K562 (cell line): ENCODE measurements at regions not wholly inside any gene's neighbourhood (a gene's known extent, or its start where the extent isn't known, plus 50 kb on each side); places are given as distances from the start of the nearest gene placed in this dataset.

Source experiments
- ATAC-seq: fragments of 200-7000 bp; cut with Tn5 transposase; 3 replicates; pipeline ENCODE4 v1.9.1; 2020; ENCODE audit warnings: moderate library complexity
- BruUV-seq: library from RNA; stranded (reverse); fragments of 400-500 nt; replicated peaks from 2 replicates; lab custom pipeline; 2021; lab: Mats Ljungman, UMichigan
- CTCF ChIA-PET: fragments of 300-600 bp; formaldehyde crosslinking; extraction: SDS; loops from one replicate; lab custom pipeline; 2021; ENCODE audit warnings: low intra/inter-chr PET ratio; lab: Yijun Ruan, JAX
- POLR2A ChIA-PET: fragments of 300-600, 350-650 bp; sonication (Branson Sonifier 250); formaldehyde crosslinking; extraction: SDS; loops from one replicate; lab custom pipeline; 2021; ENCODE audit warnings: antibody characterized with exemption, inconsistent platforms; lab: Yijun Ruan, JAX
- DNase-seq, 4 experiments: peaks; one replicate each; pipeline versions ENCODE4 v3.0.0 to v3.0.0-alpha.2; 2011 to 2018; ENCODE audit warnings: low spot score in 3 of 4, mixed read lengths in 3 of 4; ENCODE audit errors: extremely low read depth in 1 of 4
- FAIRE-seq: peaks from 2 replicates; lab custom pipeline; 2011; peaks lifted over from hg19 to GRCh38; lab: Jason Lieb, UNC
- H2AFZ ChIP-seq: 2 replicates; pipeline ENCODE4 v1.6.0; 2011; ENCODE audit warnings: low read depth, low read length, control low read depth, inconsistent platforms
- H3K27ac ChIP-seq: fragments of 200-600 bp; 3 replicates; pipeline ENCODE4 v1.8.0; 2011; ENCODE audit warnings: low read depth, mild to moderate bottlenecking, control low read depth, inconsistent platforms, low read length, moderate library complexity, mixed read lengths; ENCODE audit errors: extremely low read depth
- H3K27me3 ChIP-seq, 2 experiments: fragments of 300-600 bp in 1 of 2; 2 replicates in 1 of 2; 3 replicates in 1 of 2; pipeline versions ENCODE4 v1.6.0 to v1.8.0; 2011; ENCODE audit warnings: inconsistent platforms in 2 of 2, low read length in 2 of 2, mild to moderate bottlenecking in 1 of 2, mixed read lengths in 1 of 2, moderate library complexity in 1 of 2; ENCODE audit not compliant: control insufficient read depth in 2 of 2, insufficient read depth in 2 of 2
- H3K36me3 ChIP-seq: fragments of 300-600 bp; 3 replicates; pipeline ENCODE4 v1.8.0; 2011; ENCODE audit warnings: mild to moderate bottlenecking, low read length, inconsistent platforms; ENCODE audit not compliant: control insufficient read depth, insufficient read depth
- H3K4me1 ChIP-seq, 2 experiments: fragments of 200-600 bp in 1 of 2; replicated peaks in 1 of 2; 2 replicates in 1 of 2; 3 replicates in 1 of 2; pipeline versions ENCODE4 v1.5.1 to v1.8.0; 2011; ENCODE audit warnings: inconsistent platforms in 2 of 2, low read length in 2 of 2, mild to moderate bottlenecking in 1 of 2, mixed read lengths in 1 of 2, moderate library complexity in 1 of 2; ENCODE audit not compliant: control insufficient read depth in 2 of 2, insufficient read depth in 2 of 2
- H3K4me2 ChIP-seq: 2 replicates; pipeline ENCODE4 v1.6.1; 2011; ENCODE audit warnings: low read length, control low read depth, inconsistent platforms, mixed read lengths; ENCODE audit not compliant: insufficient read depth
- H3K4me3 ChIP-seq: fragments of 200-600 bp; sonication (generic), shearing (Covaris generic); 2 replicates; pipeline ENCODE4 v1.5.1; 2016; ENCODE audit warnings: control low read depth, inconsistent platforms
- H3K79me2 ChIP-seq: fragments of 200-600 bp; 3 replicates; pipeline ENCODE4 v1.8.0; 2011; ENCODE audit warnings: low read length, inconsistent platforms; ENCODE audit not compliant: control insufficient read depth, insufficient read depth
- H3K9ac ChIP-seq, 2 experiments: 2 replicates each; pipeline versions ENCODE4 v1.6.0 to v1.6.1; 2011; ENCODE audit warnings: low read depth in 2 of 2, low read length in 2 of 2, control low read depth in 1 of 2, inconsistent platforms in 1 of 2, mild to moderate bottlenecking in 1 of 2, mixed read lengths in 1 of 2; ENCODE audit not compliant: insufficient read depth in 1 of 2
- H3K9me1 ChIP-seq: one replicate; pipeline ENCODE4 v1.6.0; 2011; ENCODE audit warnings: inconsistent platforms, mild to moderate bottlenecking, low read length, moderate library complexity; ENCODE audit not compliant: control insufficient read depth, insufficient read depth
- H3K9me3 ChIP-seq: replicated peaks from 2 replicates; pipeline ENCODE4 v1.5.1; 2011; ENCODE audit warnings: low read depth, low read length, inconsistent platforms; ENCODE audit not compliant: control insufficient read depth, insufficient read depth
- H4K20me1 ChIP-seq: replicated peaks from 2 replicates; pipeline ENCODE4 v1.6.1; 2011; ENCODE audit warnings: low read length, inconsistent platforms, mixed read lengths; ENCODE audit not compliant: control insufficient read depth, insufficient read depth
- BHLHE40 ChIP-seq: IDR thresholded peaks from 2 replicates; pipeline ENCODE4 v1.6.1; 2011; ENCODE audit warnings: low read length, improper control_type of control experiment
- ETV6 ChIP-seq, 3 experiments: fragments of 150-350 bp in 1 of 3; sonication (generic) in 1 of 3; formaldehyde crosslinking in 1 of 3; IDR thresholded peaks; 2 replicates each; pipeline versions ENCODE4 v1.6.1 to v1.8.0; 2014 to 2022; ENCODE audit warnings: borderline replicate concordance in 2 of 3, low read depth in 2 of 3, antibody characterized with exemption in 1 of 3, low read length in 1 of 3, mild to moderate bottlenecking in 1 of 3, missing genetic modification reagents in 1 of 3
- FOS ChIP-seq: IDR thresholded peaks from 3 replicates; pipeline ENCODE4 v1.6.1; 2011; ENCODE audit not compliant: insufficient read length; ENCODE audit errors: extremely low read depth
- HNRNPH1 ChIP-seq: fragments of 200-400 bp; formaldehyde crosslinking; optimal IDR thresholded peaks from 2 replicates; pipeline ENCODE3; 2017; ENCODE audit warnings: low read depth, mild to moderate bottlenecking, low read length, moderate library complexity
- IRF2 ChIP-seq: sonication (generic); formaldehyde crosslinking; IDR thresholded peaks from 2 replicates; pipeline ENCODE4 v1.8.1; 2022; ENCODE audit warnings: mild to moderate bottlenecking, missing genetic modification reagents
- KLF16 ChIP-seq: IDR thresholded peaks from 2 replicates; pipeline ENCODE4 v1.6.1; 2016; ENCODE audit warnings: antibody characterized with exemption
- MTF1 ChIP-seq: fragments of 250-450 bp; sonication (Bioruptor Pico); IDR thresholded peaks from 2 replicates; pipeline ENCODE4 v1.9.0; 2021; ENCODE audit warnings: moderate library complexity, mild to moderate bottlenecking, inconsistent platforms, borderline replicate concordance
- PHB ChIP-seq: fragments of 250-450 bp; sonication (Bioruptor Pico); IDR thresholded peaks from 2 replicates; pipeline ENCODE4 v1.5.0; 2021
- SMAD3 ChIP-seq: fragments of 450-650 bp; formaldehyde crosslinking; conservative IDR thresholded peaks from 2 replicates; pipeline ENCODE4 v1.4.0; 2020; ENCODE audit warnings: mild to moderate bottlenecking
- SMAD4 ChIP-seq: fragments of 250-450 bp; sonication (Bioruptor Pico); conservative IDR thresholded peaks from 2 replicates; pipeline ENCODE4 v1.8.0; 2021; ENCODE audit warnings: inconsistent platforms, mild to moderate bottlenecking, moderate library complexity
- SMC3 ChIP-seq: conservative IDR thresholded peaks from 2 replicates; pipeline ENCODE4 v1.6.1; 2011; ENCODE audit warnings: low read depth, low read length, improper control_type of control experiment; ENCODE audit not compliant: insufficient read depth
- ZNF764 ChIP-seq: fragments of 250-450 bp; sonication (Bioruptor Pico); IDR thresholded peaks from 2 replicates; pipeline ENCODE4 v1.4.0; 2020; ENCODE audit warnings: low read depth, mild to moderate bottlenecking, moderate library complexity
- WGBS: fragments of 100-300 bp; shearing (Covaris generic); methylation state at CpG from one replicate; pipeline ENCODE4 v1.1.6; 2016; ENCODE audit warnings: low coverage, mixed read lengths; ENCODE audit not compliant: insufficient coverage; ENCODE audit errors: missing lambda C conversion rate; 5-methylcytosine and 5-hydroxymethylcytosine counted together
- in situ Hi-C: fragments of 300-500 bp; cut with MboI; formaldehyde crosslinking; loops from 4 replicates; pipeline ENCODE4 v1.15.0; 2018; ENCODE audit warnings: inconsistent platforms, mixed read lengths
- intact Hi-C: fragments of 100-400 bp; cut with micrococcal nuclease; formaldehyde crosslinking; loops from 2 replicates; pipeline ENCODE4 v1.14.2; 2022
- TF ChIP-seq, protein P1 (sequence below): IDR thresholded peaks from 2 replicates; pipeline ENCODE4 v1.6.1; 2014; ENCODE audit warnings: antibody characterized with exemption
- TF ChIP-seq, protein P2 (sequence below): sonication (generic); formaldehyde crosslinking; IDR thresholded peaks from 2 replicates; pipeline ENCODE4 v1.8.0; 2022; ENCODE audit warnings: mild to moderate bottlenecking, missing genetic modification reagents

DNA sequence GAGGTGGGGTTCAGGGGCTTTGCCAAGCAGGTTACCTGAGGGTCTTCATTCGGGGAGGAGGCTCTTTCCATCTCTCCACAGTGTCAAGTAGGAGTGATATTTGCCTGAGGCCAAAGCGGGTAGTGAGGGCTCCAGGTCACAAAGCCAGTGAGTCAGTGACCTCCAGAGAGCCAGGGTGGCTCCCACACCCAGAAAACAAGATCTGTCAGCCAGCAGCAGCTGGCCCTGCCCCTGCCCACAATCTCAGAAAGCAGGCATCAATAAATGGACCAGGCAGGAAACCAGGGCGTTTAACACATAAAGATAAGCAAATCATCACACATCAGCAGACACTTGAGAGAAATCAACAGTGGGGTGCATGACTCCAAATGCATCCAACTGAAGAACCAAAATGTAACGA is 250.8 kb downstream of the CDH26 start (continued):
- TF ChIP-seq FOS: no peak
- TF ChIP-seq, all 486 proteins: peak for 0

DNA sequence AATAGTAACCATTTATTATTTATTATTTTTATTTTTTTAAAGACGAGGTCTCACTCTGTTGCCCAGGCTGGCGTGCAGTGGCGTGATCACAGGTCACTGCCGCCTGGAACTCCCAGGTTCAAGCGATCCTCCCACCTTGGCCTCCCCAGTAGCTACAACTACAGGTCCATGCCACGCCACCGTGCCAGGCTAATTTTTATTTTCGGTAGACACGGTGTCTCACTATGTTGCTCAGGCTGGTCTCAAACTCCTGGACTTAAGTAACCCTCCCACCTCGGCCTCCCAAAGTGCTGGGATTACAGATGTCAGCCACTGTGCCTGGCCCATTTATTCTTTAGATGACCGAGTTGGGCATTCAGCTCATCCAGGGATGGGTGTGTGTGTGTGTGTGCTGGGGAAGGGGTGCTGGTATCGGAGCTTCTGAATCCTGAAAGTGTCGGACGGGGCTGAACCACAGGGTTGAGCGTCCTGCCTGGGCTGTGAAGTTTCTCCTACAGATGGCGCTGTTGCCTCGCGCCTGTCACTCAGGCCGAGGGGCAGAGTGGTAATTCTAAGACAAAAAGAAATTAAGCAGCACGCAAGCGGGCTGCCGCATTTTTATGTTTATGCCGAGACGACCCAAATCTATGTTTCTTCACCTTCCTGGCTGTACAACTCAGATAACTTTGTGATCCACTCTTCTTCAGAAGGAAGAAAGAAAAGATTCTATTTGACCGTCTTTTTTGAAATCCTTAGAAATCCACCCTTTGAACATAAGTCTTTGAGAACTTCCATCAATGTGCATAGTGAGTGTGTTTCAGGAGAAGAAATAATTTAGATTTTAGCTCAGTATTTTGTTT is 252.8 kb downstream of the CDH26 start:
- Histone ChIP-seq H3K9me3 (no peaks in the 10 kb centered on the region), H3K27ac (no peak overlapping the region), H3K4me3 (no peak overlapping the region), H3K9me1 (no peaks in the 10 kb centered on the region), H3K4me2 (no peak overlapping the region), H2AFZ (no peak overlapping the region), H4K20me1 (no peaks in the 10 kb centered on the region), H3K79me2 (no peaks in the 10 kb centered on the region), H3K36me3 (no peaks in the 10 kb centered on the region), H3K27me3 (peaks cover 0 to 12% of the 10 kb centered on the region in 2 experiments; a peak in 1 of 5 replicates), H3K4me1 (no peaks in the 10 kb centered on the region), H3K9ac (no peak overlapping the region)
- intact Hi-C loops (loop anchor here (2.0 to 10.0 kb wide), 3 partner anchors 52 to 1014 kb away; no protein-coding TSS in a partner anchor), in situ Hi-C loops (loop anchor here (25.0 kb wide), 1 partner anchor 1676 kb away; no protein-coding TSS in a partner anchor)
- FAIRE-seq (peak; percentile 58), ATAC-seq (peak; percentile 99), DNase-seq (peak; percentile 62 to 75 (median 73))
- ChIA-PET CTCF (interaction anchor here (1.0 kb wide), 1 partner anchor 154 kb away, joined by 3 read pairs; no protein-coding TSS in a partner anchor), POLR2A (interaction anchor here (0.6 to 1.0 kb wide), 2 partner anchors 11 to 1348 kb away, joined by 3 read pairs; no protein-coding TSS in a partner anchor)
- no TSS peak for BruUV-seq
- 3% methylated on average over 25 of the region's 25 CpGs for WGBS
- no peak for TF ChIP-seq HNRNPH1
- no peak for TF ChIP-seq SMAD3
- peak; percentile 77 for TF ChIP-seq SMC3
- 0 out of 2 replicates have a peak, but pooled peaks have one; percentile 23 for TF ChIP-seq BHLHE40
- TF ChIP-seq SMAD4 (CRISPR knock-in tag): no peak
- no peak for TF ChIP-seq ETV6 (IDR thresholded peaks at IDR 0.05; ENCODE audit: borderline replicate concordance in 1 of 2, low read depth in 2 of 2, low read length in 1 of 2)
- no peak for TF ChIP-seq ETV6 (CRISPR knock-in tag; IDR thresholded peaks at IDR 0.05; ENCODE audit: borderline replicate concordance)
- TF ChIP-seq, protein P1, sequence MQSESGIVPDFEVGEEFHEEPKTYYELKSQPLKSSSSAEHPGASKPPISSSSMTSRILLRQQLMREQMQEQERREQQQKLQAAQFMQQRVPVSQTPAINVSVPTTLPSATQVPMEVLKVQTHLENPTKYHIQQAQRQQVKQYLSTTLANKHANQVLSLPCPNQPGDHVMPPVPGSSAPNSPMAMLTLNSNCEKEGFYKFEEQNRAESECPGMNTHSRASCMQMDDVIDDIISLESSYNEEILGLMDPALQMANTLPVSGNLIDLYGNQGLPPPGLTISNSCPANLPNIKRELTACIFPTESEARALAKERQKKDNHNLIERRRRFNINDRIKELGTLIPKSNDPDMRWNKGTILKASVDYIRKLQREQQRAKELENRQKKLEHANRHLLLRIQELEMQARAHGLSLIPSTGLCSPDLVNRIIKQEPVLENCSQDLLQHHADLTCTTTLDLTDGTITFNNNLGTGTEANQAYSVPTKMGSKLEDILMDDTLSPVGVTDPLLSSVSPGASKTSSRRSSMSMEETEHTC: no peak
- TF ChIP-seq IRF2: no peak
- TF ChIP-seq PHB (CRISPR knock-in tag): no peak
- TF ChIP-seq KLF16: no peak; the same call in 1 of the 2 replicates
- no peak for TF ChIP-seq MTF1 (CRISPR knock-in tag)
- TF ChIP-seq, protein P2, sequence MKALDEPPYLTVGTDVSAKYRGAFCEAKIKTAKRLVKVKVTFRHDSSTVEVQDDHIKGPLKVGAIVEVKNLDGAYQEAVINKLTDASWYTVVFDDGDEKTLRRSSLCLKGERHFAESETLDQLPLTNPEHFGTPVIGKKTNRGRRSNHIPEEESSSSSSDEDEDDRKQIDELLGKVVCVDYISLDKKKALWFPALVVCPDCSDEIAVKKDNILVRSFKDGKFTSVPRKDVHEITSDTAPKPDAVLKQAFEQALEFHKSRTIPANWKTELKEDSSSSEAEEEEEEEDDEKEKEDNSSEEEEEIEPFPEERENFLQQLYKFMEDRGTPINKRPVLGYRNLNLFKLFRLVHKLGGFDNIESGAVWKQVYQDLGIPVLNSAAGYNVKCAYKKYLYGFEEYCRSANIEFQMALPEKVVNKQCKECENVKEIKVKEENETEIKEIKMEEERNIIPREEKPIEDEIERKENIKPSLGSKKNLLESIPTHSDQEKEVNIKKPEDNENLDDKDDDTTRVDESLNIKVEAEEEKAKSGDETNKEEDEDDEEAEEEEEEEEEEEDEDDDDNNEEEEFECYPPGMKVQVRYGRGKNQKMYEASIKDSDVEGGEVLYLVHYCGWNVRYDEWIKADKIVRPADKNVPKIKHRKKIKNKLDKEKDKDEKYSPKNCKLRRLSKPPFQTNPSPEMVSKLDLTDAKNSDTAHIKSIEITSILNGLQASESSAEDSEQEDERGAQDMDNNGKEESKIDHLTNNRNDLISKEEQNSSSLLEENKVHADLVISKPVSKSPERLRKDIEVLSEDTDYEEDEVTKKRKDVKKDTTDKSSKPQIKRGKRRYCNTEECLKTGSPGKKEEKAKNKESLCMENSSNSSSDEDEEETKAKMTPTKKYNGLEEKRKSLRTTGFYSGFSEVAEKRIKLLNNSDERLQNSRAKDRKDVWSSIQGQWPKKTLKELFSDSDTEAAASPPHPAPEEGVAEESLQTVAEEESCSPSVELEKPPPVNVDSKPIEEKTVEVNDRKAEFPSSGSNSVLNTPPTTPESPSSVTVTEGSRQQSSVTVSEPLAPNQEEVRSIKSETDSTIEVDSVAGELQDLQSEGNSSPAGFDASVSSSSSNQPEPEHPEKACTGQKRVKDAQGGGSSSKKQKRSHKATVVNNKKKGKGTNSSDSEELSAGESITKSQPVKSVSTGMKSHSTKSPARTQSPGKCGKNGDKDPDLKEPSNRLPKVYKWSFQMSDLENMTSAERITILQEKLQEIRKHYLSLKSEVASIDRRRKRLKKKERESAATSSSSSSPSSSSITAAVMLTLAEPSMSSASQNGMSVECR (CRISPR knock-in tag): no peak
- no peak for TF ChIP-seq ZNF764
